ENCODE measurements at regions not wholly inside any gene's neighbourhood (a gene's known extent, or its start where the extent isn't known, plus 50 kb on each side); places are given as distances from the start of the nearest gene placed in this dataset.

- TF ChIP-seq POLR2A (IDR thresholded peaks at IDR 0.05) = no peak
- no peak for TF ChIP-seq CTCF (IDR thresholded peaks at IDR 0.05)
- WGBS, 2 donors = 95 to 98% methylated on average over 4 of the region's 4 CpGs
- H3K36me3 ChIP-seq (ENCODE audit: low read depth, missing control alignments) = no peaks in the 10 kb centered on the region
- H3K9me3 ChIP-seq = no peaks in the 10 kb centered on the region
- H3K4me1 ChIP-seq = no peaks in the 10 kb centered on the region
- intact Hi-C loops (cut with DNase I; ENCODE audit: low total_unique reads) = no loop called here
- no peak for DNase-seq
- H3K4me3 ChIP-seq = no peak overlapping the region
- no peaks in the 10 kb centered on the region for H3K27me3 ChIP-seq
- H3K27ac ChIP-seq = no peak overlapping the region
Observed at GRCh38 chr13:110806636-110807035, 93.1 kb downstream of the ING1 start.

GRCh38 chr13:110807546-110807945 lies 94.0 kb downstream of the ING1 start:
- WGBS, 2 donors = 100% methylated on average over 1 of the region's 1 CpG
- no peak for DNase-seq
- no peaks in the 10 kb centered on the region for H3K4me1 ChIP-seq
- no peak for TF ChIP-seq POLR2A (IDR thresholded peaks at IDR 0.05)
- no peak for TF ChIP-seq CTCF (IDR thresholded peaks at IDR 0.05)
- no peaks in the 10 kb centered on the region for H3K36me3 ChIP-seq (ENCODE audit: low read depth, missing control alignments)
- peaks cover 3% of the 10 kb centered on the region for H3K27me3 ChIP-seq
- intact Hi-C loops (cut with DNase I; ENCODE audit: low total_unique reads) = no loop called here
- H3K4me3 ChIP-seq = no peak overlapping the region
- no peak overlapping the region for H3K27ac ChIP-seq
- no peaks in the 10 kb centered on the region for H3K9me3 ChIP-seq

GRCh38 chr13:110808138-110808537 lies 94.6 kb downstream of the ING1 start:
- H3K9me3 ChIP-seq = no peaks in the 10 kb centered on the region
- no peak for DNase-seq
- no peak overlapping the region for H3K4me3 ChIP-seq
- H3K27ac ChIP-seq = no peak overlapping the region
- H3K27me3 ChIP-seq = peaks cover 3% of the 10 kb centered on the region
- intact Hi-C loops (cut with DNase I; ENCODE audit: low total_unique reads) = no loop called here
- H3K4me1 ChIP-seq = no peaks in the 10 kb centered on the region
- WGBS, 2 donors = 73 to 83% methylated on average over 4 of the region's 4 CpGs
- H3K36me3 ChIP-seq (ENCODE audit: low read depth, missing control alignments) = no peaks in the 10 kb centered on the region
- TF ChIP-seq CTCF (IDR thresholded peaks at IDR 0.05) = no peak

- H3K27ac ChIP-seq = no peak overlapping the region
- intact Hi-C loops (cut with DNase I; ENCODE audit: low total_unique reads) = loop anchor here (10.0 kb wide), 2 partner anchors 95 to 215 kb away; partner anchors contain the start of gene ING1
- no peaks in the 10 kb centered on the region for H3K4me1 ChIP-seq
- peaks cover 3% of the 10 kb centered on the region for H3K27me3 ChIP-seq
- H3K9me3 ChIP-seq = no peaks in the 10 kb centered on the region
- no peak overlapping the region for H3K4me3 ChIP-seq
- no peak for DNase-seq
- no peaks in the 10 kb centered on the region for H3K36me3 ChIP-seq (ENCODE audit: low read depth, missing control alignments)
- WGBS, 2 donors = 81 to 90% methylated on average over 10 of the region's 10 CpGs
- TF ChIP-seq CTCF (IDR thresholded peaks at IDR 0.05) = no peak
- TF ChIP-seq POLR2A (IDR thresholded peaks at IDR 0.05) = no peak
Observed at GRCh38 chr13:110809871-110810486, 96.5 kb downstream of the ING1 start.
